Psoas muscle (tissue), 7 donors: ENCODE measurements at regions not wholly inside any gene's neighbourhood (a gene's known extent, or its start where the extent isn't known, plus 50 kb on each side); places are given as distances from the start of the nearest gene placed in this dataset.

Experiments
- ATAC-seq, 4 donors: fragments of 200-7000 bp; cut with Tn5 transposase; one replicate each; pipeline ENCODE4 v1.9.1; 2020; ENCODE audit warnings: moderate library complexity in 3 of 4, mild to moderate bottlenecking in 2 of 4
- DNase-seq, 2 donors: peaks; one replicate each; pipeline ENCODE4 v3.0.0-alpha.2; 2020
- H3K27ac ChIP-seq: fragments of 200-600 bp; one replicate; pipeline ENCODE4 v1.8.0; 2022
- H3K27me3 ChIP-seq, 3 donors: fragments of 200-600 bp in 1 of 3; one replicate each; pipeline versions ENCODE4 v1.6.1 to v1.8.0; 2013 to 2022; ENCODE audit warnings: low read length in 2 of 3, mild to moderate bottlenecking in 2 of 3, moderate library complexity in 1 of 3; ENCODE audit not compliant: insufficient read depth in 3 of 3
- H3K36me3 ChIP-seq, 2 donors: fragments of 200-600 bp in 1 of 2; one replicate each; pipeline versions ENCODE4 v1.6.1 to v1.8.0; 2013 to 2022; ENCODE audit warnings: low read depth in 1 of 2, mild to moderate bottlenecking in 1 of 2, moderate library complexity in 1 of 2; ENCODE audit not compliant: insufficient read depth in 1 of 2
- H3K4me1 ChIP-seq: fragments of 200-600 bp; one replicate; pipeline ENCODE4 v1.8.0; 2022
- H3K4me3 ChIP-seq: fragments of 200-600 bp; one replicate; pipeline ENCODE4 v1.8.0; 2022; ENCODE audit warnings: mild to moderate bottlenecking
- H3K9me3 ChIP-seq: fragments of 200-600 bp; one replicate; pipeline ENCODE4 v1.8.0; 2022
- CTCF ChIP-seq: fragments of 200-600 bp; IDR thresholded peaks from one replicate; pipeline ENCODE4 v1.8.0; 2022; ENCODE audit warnings: antibody characterized with exemption
- WGBS, 3 donors: extraction: QIAGEN DNeasy Blood & Tissue Kit; methylation state at CpG; one replicate each; pipeline versions ENCODE4 v1.1.6 to v1.1.7; 2013; 5-methylcytosine and 5-hydroxymethylcytosine counted together
- intact Hi-C, 2 donors: fragments of 100-400 bp; cut with DNase I; formaldehyde crosslinking; loops; one replicate each; pipeline versions ENCODE4 v1.11.0 to v1.14.2; 2022
- donor health status: healthy with polysubstance abuse.
- donor health status: DM: no; HTN: no; CAD: no; lungs with moderate emphysema.
- donor health status: Bipolar disorder and iron deficiency.
- donor health status: healthy.
- donor health status: DM: yes; HTN: yes; CAD: no.
- donor health status: DM: no; HTN: no; CAD: no.
- donor health status: DM: yes; HTN: yes; CAD: no.

- DNase-seq (no peak), ATAC-seq (no peak)
- no peak overlapping the region for H3K4me3 ChIP-seq
- peaks cover 0 to 3% (median 2%) of the 10 kb centered on the region in 3 donors for H3K27me3 ChIP-seq
- intact Hi-C loops = no loop called here
- no peak overlapping the region for H3K27ac ChIP-seq
- no peaks in the 10 kb centered on the region for H3K4me1 ChIP-seq
- H3K36me3 ChIP-seq = no peaks in the 10 kb centered on the region
- WGBS, 3 donors = 86 to 93% (median 87%) methylated on average over 18 of the region's 18 CpGs
- no peaks in the 10 kb centered on the region for H3K9me3 ChIP-seq
- no peak for TF ChIP-seq CTCF
Measured at GRCh38 chr3:13237776-13238490, 164.7 kb upstream of the IQSEC1 start.

GRCh38 chr3:13236557-13237173, 163.4 kb upstream of the IQSEC1 start:
- no peak overlapping the region for H3K27ac ChIP-seq
- H3K27me3 ChIP-seq = peaks cover 0 to 8% (median 2%) of the 10 kb centered on the region in 3 donors
- no peaks in the 10 kb centered on the region for H3K9me3 ChIP-seq
- no peaks in the 10 kb centered on the region for H3K36me3 ChIP-seq
- TF ChIP-seq CTCF = no peak
- DNase-seq = no peak
- H3K4me3 ChIP-seq = no peak overlapping the region
- H3K4me1 ChIP-seq = no peaks in the 10 kb centered on the region
- intact Hi-C loops = no loop called here
- WGBS, 3 donors = 79 to 84% (median 81%) methylated on average over 14 of the region's 14 CpGs
- ATAC-seq = no peak

GRCh38 chr3:13235897-13236296, 162.7 kb upstream of the IQSEC1 start:
- Histone ChIP-seq H3K9me3 (no peaks in the 10 kb centered on the region), H3K4me3 (no peak overlapping the region), H3K4me1 (no peaks in the 10 kb centered on the region), H3K27ac (no peak overlapping the region), H3K36me3 (no peaks in the 10 kb centered on the region), H3K27me3 (peaks cover 0 to 8% (median 0%) of the 10 kb centered on the region in 3 donors)
- intact Hi-C loops = no loop called here
- TF ChIP-seq CTCF = no peak
- no peak for DNase-seq
- ATAC-seq = no peak
- WGBS, 3 donors = 76 to 80% (median 76%) methylated on average over 11 of the region's 11 CpGs

- intact Hi-C loops = no loop called here
- Histone ChIP-seq H3K4me1 (no peaks in the 10 kb centered on the region), H3K4me3 (no peak overlapping the region), H3K27me3 (peaks cover 0 to 8% (median 0%) of the 10 kb centered on the region in 3 donors), H3K9me3 (no peaks in the 10 kb centered on the region), H3K27ac (no peak overlapping the region), H3K36me3 (no peaks in the 10 kb centered on the region)
- no peak for TF ChIP-seq CTCF
- 54 to 63% (median 54%) methylated on average over 5 of the region's 5 CpGs for WGBS, 3 donors
- no peak for DNase-seq
- ATAC-seq = no peak
Measured at GRCh38 chr3:13235079-13235478, 161.8 kb upstream of the IQSEC1 start.
